CD4-positive, alpha-beta memory T cell (primary cell): ENCODE measurements at regions not wholly inside any gene's neighbourhood (a gene's known extent, or its start where the extent isn't known, plus 50 kb on each side); places are given as distances from the start of the nearest gene placed in this dataset.
"Not testable (repeated sequence)": the region's sequence is repeated elsewhere in the genome, so short reads cannot be mapped to it uniquely, and the experiment has no call there.

Experiments
- CTCF ChIA-PET: fragments of 350-600 bp; sonication (Branson Sonifier 250); formaldehyde crosslinking; loops from one replicate; lab custom pipeline; 2021; ENCODE audit warnings: inconsistent platforms; ENCODE audit not compliant: partially characterized antibody; lab: Charles Lee
- POLR2A ChIA-PET: fragments of 350-600 bp; sonication (Branson Sonifier 250); formaldehyde crosslinking; loops from one replicate; lab custom pipeline; 2021; ENCODE audit not compliant: partially characterized antibody; lab: Charles Lee
- DNase-seq, 5 donors: peaks; one replicate each; pipeline versions ENCODE4 v3.0.0 to v3.0.0-alpha.2; 2020 to 2022; ENCODE audit warnings: mixed read lengths in 1 of 5
- H3K27ac ChIP-seq: one replicate; pipeline ENCODE4 v1.7.0; 2013; ENCODE audit warnings: low read depth, low read length
- H3K27me3 ChIP-seq: 2 replicates; pipeline ENCODE4 v1.7.0; 2013; ENCODE audit warnings: mild to moderate bottlenecking, low read length, moderate library complexity; ENCODE audit not compliant: insufficient read depth
- H3K36me3 ChIP-seq: 2 replicates; pipeline ENCODE4 v1.7.0; 2013; ENCODE audit warnings: mild to moderate bottlenecking, low read length, moderate library complexity; ENCODE audit not compliant: insufficient read depth
- H3K4me1 ChIP-seq: 2 replicates; pipeline ENCODE4 v1.7.0; 2013; ENCODE audit warnings: mild to moderate bottlenecking, low read length, moderate library complexity; ENCODE audit not compliant: insufficient read depth
- H3K4me3 ChIP-seq, 2 donors: one replicate each; pipeline ENCODE4 v1.7.0; 2013; ENCODE audit warnings: low read length in 2 of 2, mild to moderate bottlenecking in 1 of 2
- H3K9me3 ChIP-seq, 2 donors: one replicate each; pipeline ENCODE4 v1.7.0; 2013; ENCODE audit warnings: low read length in 2 of 2, control low read depth in 1 of 2; ENCODE audit not compliant: control insufficient read depth in 1 of 2
- H3K27ac Mint-ChIP-seq, 7 donors: one replicate each; pipeline ENCODE4 v1.8.0; 2020 to 2021; ENCODE audit warnings: mixed read lengths in 7 of 7, mild to moderate bottlenecking in 6 of 7, inconsistent platforms in 3 of 7, moderate library complexity in 3 of 7
- H3K27me3 Mint-ChIP-seq, 2 donors: one replicate each; pipeline ENCODE4 v1.8.0; 2020 to 2021; ENCODE audit warnings: mixed read lengths in 2 of 2
- H3K36me3 Mint-ChIP-seq, 2 donors: one replicate each; pipeline ENCODE4 v1.8.0; 2020 to 2021; ENCODE audit warnings: mixed read lengths in 2 of 2, inconsistent platforms in 1 of 2, mild to moderate bottlenecking in 1 of 2
- H3K4me1 Mint-ChIP-seq, 4 donors: one replicate each; pipeline ENCODE4 v1.8.0; 2020 to 2021; ENCODE audit warnings: mixed read lengths in 4 of 4, mild to moderate bottlenecking in 1 of 4
- H3K4me3 Mint-ChIP-seq, 8 donors: one replicate each; pipeline ENCODE4 v1.8.0; 2020 to 2021; ENCODE audit warnings: mixed read lengths in 8 of 8, mild to moderate bottlenecking in 7 of 8, moderate library complexity in 6 of 8, inconsistent platforms in 3 of 8
- H3K9me3 Mint-ChIP-seq, 8 donors: one replicate each; pipeline ENCODE4 v1.8.0; 2020 to 2021; ENCODE audit warnings: mixed read lengths in 8 of 8, mild to moderate bottlenecking in 5 of 8, inconsistent platforms in 3 of 8, moderate library complexity in 1 of 8
- intact Hi-C: fragments of 100-400 bp; cut with micrococcal nuclease; formaldehyde crosslinking; loops from one replicate; pipeline ENCODE4 v1.15.1; 2023

DNA sequence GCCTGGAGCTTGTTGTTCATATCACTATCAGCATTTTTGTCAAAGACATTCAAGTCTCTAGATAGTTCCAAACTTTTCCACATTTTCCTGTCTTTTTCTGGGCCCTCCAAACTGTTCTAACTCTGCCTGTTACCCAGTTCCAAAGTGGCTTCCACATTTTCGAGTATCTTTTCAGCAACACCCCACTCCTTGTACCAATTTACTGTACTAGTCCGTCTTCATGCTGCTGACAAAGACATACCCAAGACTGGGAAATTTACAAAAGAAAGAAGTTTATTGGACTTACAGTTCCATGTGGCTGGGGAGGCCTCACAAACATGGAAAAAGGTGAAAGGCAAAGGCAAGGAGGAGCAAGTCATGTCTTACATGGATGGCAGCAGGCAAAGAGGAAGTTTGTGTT lies 575.2 kb upstream of the ACVR2A start:
- H3K36me3 ChIP-seq, POLR2A ChIA-PET, H3K4me3 Mint-ChIP-seq, H3K36me3 Mint-ChIP-seq, H3K27ac ChIP-seq, DNase-seq, CTCF ChIA-PET, H3K4me1 Mint-ChIP-seq, H3K4me1 ChIP-seq, H3K27me3 Mint-ChIP-seq, H3K27me3 ChIP-seq, intact Hi-C loops, H3K9me3 ChIP-seq, H3K4me3 ChIP-seq: not testable (repeated sequence)
- Mint-ChIP-seq H3K27ac (peak overlapping the region in 1 of 7 donors; percentile 65), H3K9me3 (peaks cover 6 to 38% (median 31%) of the 10 kb centered on the region in 8 donors)

DNA sequence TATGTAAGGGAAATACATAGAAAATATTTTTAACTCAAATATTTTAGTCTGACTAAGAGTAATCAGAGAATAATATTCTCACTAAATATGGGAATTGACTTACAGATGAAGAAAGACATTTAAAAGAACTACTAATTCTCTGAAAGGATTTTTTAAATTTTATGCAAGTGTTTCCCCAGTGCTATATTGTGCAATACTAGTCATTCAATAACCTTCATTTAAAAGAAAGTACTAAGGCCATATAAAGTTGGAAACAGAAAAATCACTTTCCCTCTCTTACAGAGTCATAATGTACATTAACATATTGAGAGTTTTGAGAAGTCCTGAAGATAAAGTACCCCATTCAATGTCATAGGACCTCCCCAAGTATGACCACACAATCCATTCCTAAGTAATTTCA lies 584.6 kb upstream of the ACVR2A start:
- ChIA-PET CTCF (no interaction called here), POLR2A (no interaction called here)
- no peak overlapping the region for H3K27ac ChIP-seq
- Mint-ChIP-seq H3K27me3 (no peaks in the 10 kb centered on the region), H3K4me1 (no peaks in the 10 kb centered on the region), H3K27ac (no peak overlapping the region), H3K4me3 (no peak overlapping the region), H3K36me3 (no peaks in the 10 kb centered on the region), H3K9me3 (peaks cover 0 to 16% (median 13%) of the 10 kb centered on the region in 8 donors)
- H3K4me1 ChIP-seq: no peaks in the 10 kb centered on the region
- DNase-seq: no peak
- no peaks in the 10 kb centered on the region for H3K9me3 ChIP-seq
- no peak overlapping the region for H3K4me3 ChIP-seq
- H3K27me3 ChIP-seq: no peaks in the 10 kb centered on the region
- intact Hi-C loops: no loop called here
- H3K36me3 ChIP-seq: no peaks in the 10 kb centered on the region

DNA sequence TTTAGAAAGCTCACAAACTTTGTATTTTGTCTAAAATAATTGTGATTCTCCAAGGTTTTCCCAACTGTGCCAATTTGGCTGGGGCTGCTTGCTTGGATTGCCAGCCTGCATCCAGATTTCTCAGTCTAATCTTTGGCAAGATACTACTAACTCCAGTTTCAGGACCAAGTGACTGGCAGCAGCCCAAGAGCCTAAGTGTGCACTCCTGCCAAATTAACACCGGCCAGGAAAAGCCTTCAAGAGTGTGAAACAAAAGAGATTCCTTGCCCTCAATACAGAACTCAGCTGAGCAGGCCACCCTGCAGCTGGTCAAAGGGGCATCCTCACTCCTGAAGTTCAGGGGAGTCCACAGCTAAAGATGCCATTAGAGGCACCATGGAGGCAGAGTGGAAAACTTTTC lies 589.0 kb upstream of the ACVR2A start:
- CTCF ChIA-PET: no interaction called here
- Mint-ChIP-seq H3K36me3 (peaks cover 0 to 5% of the 10 kb centered on the region in 2 donors), H3K27ac (no peak overlapping the region), H3K9me3 (peaks cover 0 to 17% (median 9%) of the 10 kb centered on the region in 8 donors), H3K27me3 (no peaks in the 10 kb centered on the region), H3K4me1 (peaks cover 0 to 2% (median 0%) of the 10 kb centered on the region in 4 donors), H3K4me3 (peak overlapping the region in 1 of 8 donors; percentile 36)
- intact Hi-C loops: no loop called here
- Histone ChIP-seq H3K36me3 (no peaks in the 10 kb centered on the region), H3K9me3 (no peaks in the 10 kb centered on the region), H3K4me3 (no peak overlapping the region), H3K27me3 (no peaks in the 10 kb centered on the region), H3K4me1 (no peaks in the 10 kb centered on the region), H3K27ac (no peak overlapping the region)
- POLR2A ChIA-PET: no interaction called here
- no peak for DNase-seq

- Mint-ChIP-seq H3K9me3 (peaks cover 0 to 17% (median 9%) of the 10 kb centered on the region in 8 donors), H3K4me3 (no peak overlapping the region), H3K27ac (no peak overlapping the region), H3K27me3 (no peaks in the 10 kb centered on the region), H3K4me1 (peaks cover 0 to 4% (median 0%) of the 10 kb centered on the region in 4 donors), H3K36me3 (peaks cover 0 to 5% of the 10 kb centered on the region in 2 donors)
- no peaks in the 10 kb centered on the region for H3K27me3 ChIP-seq
- POLR2A ChIA-PET: no interaction called here
- no peak for DNase-seq
- H3K27ac ChIP-seq: no peak overlapping the region
- intact Hi-C loops: no loop called here
- no peak overlapping the region for H3K4me3 ChIP-seq
- H3K9me3 ChIP-seq: no peaks in the 10 kb centered on the region
- CTCF ChIA-PET: no interaction called here
- no peaks in the 10 kb centered on the region for H3K4me1 ChIP-seq
- H3K36me3 ChIP-seq: no peaks in the 10 kb centered on the region
These were observed 594.0 kb upstream of the ACVR2A start for GRCh38 chr2:147250652-147251356.

DNA sequence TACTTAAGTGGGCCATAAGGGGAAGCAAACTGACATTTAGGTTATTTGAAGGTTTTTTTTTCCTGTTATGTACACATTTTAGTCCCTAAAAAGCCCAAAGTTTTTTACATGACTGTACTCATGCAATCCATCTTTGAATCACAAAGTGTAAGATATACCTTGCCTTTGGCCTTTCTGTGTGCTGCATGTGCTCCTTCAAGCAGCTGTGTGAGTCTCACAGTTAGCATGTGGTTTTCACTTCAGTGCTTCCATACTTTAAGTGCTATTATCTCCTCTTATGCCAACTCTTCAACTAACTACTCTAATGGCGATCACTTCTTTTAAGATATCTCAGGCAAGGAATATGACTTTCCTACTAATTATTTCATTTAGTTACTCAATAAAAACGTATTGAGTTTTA lies 597.1 kb upstream of the ACVR2A start:
- Mint-ChIP-seq H3K9me3 (peaks cover 0 to 13% (median 5%) of the 10 kb centered on the region in 8 donors), H3K27me3 (no peaks in the 10 kb centered on the region), H3K27ac (no peak overlapping the region), H3K4me3 (no peak overlapping the region), H3K36me3 (peaks cover 0 to 1% of the 10 kb centered on the region in 2 donors), H3K4me1 (peaks cover 0 to 4% (median 0%) of the 10 kb centered on the region in 4 donors)
- Histone ChIP-seq H3K4me1 (no peaks in the 10 kb centered on the region), H3K36me3 (no peaks in the 10 kb centered on the region), H3K27me3 (no peaks in the 10 kb centered on the region), H3K9me3 (no peaks in the 10 kb centered on the region), H3K27ac (no peak overlapping the region), H3K4me3 (no peak overlapping the region)
- CTCF ChIA-PET: no interaction called here
- POLR2A ChIA-PET: no interaction called here
- intact Hi-C loops: no loop called here
- DNase-seq: no peak

GRCh38 chr2:147242445-147242844 lies 602.4 kb upstream of the ACVR2A start:
- Mint-ChIP-seq H3K4me1 (no peaks in the 10 kb centered on the region), H3K4me3 (no peak overlapping the region), H3K27ac (no peak overlapping the region), H3K9me3 (peaks cover 0 to 10% (median 5%) of the 10 kb centered on the region in 8 donors), H3K36me3 (no peaks in the 10 kb centered on the region), H3K27me3 (peaks cover 1 to 3% of the 10 kb centered on the region in 2 donors)
- POLR2A ChIA-PET: no interaction called here
- intact Hi-C loops: no loop called here
- H3K27me3 ChIP-seq: no peaks in the 10 kb centered on the region
- no peaks in the 10 kb centered on the region for H3K9me3 ChIP-seq
- no peaks in the 10 kb centered on the region for H3K4me1 ChIP-seq
- no peak overlapping the region for H3K27ac ChIP-seq
- no peaks in the 10 kb centered on the region for H3K36me3 ChIP-seq
- CTCF ChIA-PET: no interaction called here
- H3K4me3 ChIP-seq: no peak overlapping the region
- no peak for DNase-seq

GRCh38 chr2:147236601-147237000 lies 608.2 kb upstream of the ACVR2A start:
- no peaks in the 10 kb centered on the region for H3K36me3 ChIP-seq
- POLR2A ChIA-PET: no interaction called here
- H3K27me3 Mint-ChIP-seq: peaks cover 1 to 2% of the 10 kb centered on the region in 2 donors
- H3K9me3 Mint-ChIP-seq: peaks cover 0 to 10% (median 5%) of the 10 kb centered on the region in 8 donors
- no peak for DNase-seq
- no peak overlapping the region for H3K4me3 Mint-ChIP-seq
- no peaks in the 10 kb centered on the region for H3K36me3 Mint-ChIP-seq
- H3K4me3 ChIP-seq: no peak overlapping the region
- no peaks in the 10 kb centered on the region for H3K9me3 ChIP-seq
- CTCF ChIA-PET: no interaction called here
- H3K4me1 Mint-ChIP-seq: no peaks in the 10 kb centered on the region
- H3K27ac Mint-ChIP-seq: no peak overlapping the region
- no peaks in the 10 kb centered on the region for H3K4me1 ChIP-seq
- no peaks in the 10 kb centered on the region for H3K27me3 ChIP-seq
- intact Hi-C loops: no loop called here
- no peak overlapping the region for H3K27ac ChIP-seq
